HepG2 (cell line): ENCODE measurements at regions not wholly inside any gene's neighbourhood (a gene's known extent, or its start where the extent isn't known, plus 50 kb on each side); places are given as distances from the start of the nearest gene placed in this dataset.

Source experiments
- ATAC-seq: fragments of 200-7000 bp; cut with Tn5 transposase; 3 replicates; pipeline ENCODE4 v1.9.1; 2020; ENCODE audit warnings: mild to moderate bottlenecking, moderate library complexity
- BruUV-seq: library from RNA; stranded (reverse); fragments of 400-500 nt; replicated peaks from 2 replicates; lab custom pipeline; 2021; lab: Mats Ljungman, UMichigan
- CTCF ChIA-PET: fragments of 300-600 bp; formaldehyde crosslinking; extraction: SDS; loops from one replicate; lab custom pipeline; 2021; ENCODE audit warnings: low total read pairs, inconsistent platforms, low intra/inter-chr PET ratio; lab: Yijun Ruan, JAX
- POLR2A ChIA-PET: fragments of 350-600 bp; sonication (Branson Sonifier 250); formaldehyde crosslinking; loops from one replicate; lab custom pipeline; 2020; ENCODE audit warnings: antibody characterized with exemption, inconsistent platforms; lab: Yijun Ruan, JAX
- DNase-seq: peaks from one replicate; pipeline ENCODE4 v3.0.0-alpha.2; 2015; ENCODE audit warnings: low spot score
- FAIRE-seq: peaks from 3 replicates; lab custom pipeline; 2011; peaks lifted over from hg19 to GRCh38; lab: Jason Lieb, UNC
- H2AFZ ChIP-seq: one replicate; pipeline ENCODE4 v1.6.1; 2011; ENCODE audit warnings: low read length, inconsistent platforms
- H3K27ac ChIP-seq: fragments of 300-600 bp; 3 replicates; pipeline ENCODE4 v1.8.0; 2011; ENCODE audit warnings: mixed run types, mild to moderate bottlenecking, mixed read lengths, low read length, inconsistent platforms; ENCODE audit not compliant: insufficient read depth; ENCODE audit errors: extremely low read length
- H3K27me3 ChIP-seq, 2 experiments: fragments of 200-600 bp in 1 of 2; 2 replicates in 1 of 2; 3 replicates in 1 of 2; pipeline versions ENCODE4 v1.6.0 to v1.8.0; 2011; ENCODE audit warnings: low read length in 2 of 2, mild to moderate bottlenecking in 2 of 2, moderate library complexity in 2 of 2, inconsistent platforms in 1 of 2; ENCODE audit not compliant: insufficient read depth in 2 of 2, control insufficient read depth in 1 of 2
- H3K36me3 ChIP-seq, 2 experiments: fragments of 200-600 bp in 1 of 2; replicated peaks in 1 of 2; 2 replicates in 1 of 2; 3 replicates in 1 of 2; pipeline versions ENCODE4 v1.5.1 to v1.8.0; 2011; ENCODE audit warnings: low read length in 2 of 2, inconsistent platforms in 1 of 2; ENCODE audit not compliant: insufficient read depth in 2 of 2, control insufficient read depth in 1 of 2
- H3K4me1 ChIP-seq: 2 replicates; pipeline ENCODE4 v1.5.1; 2012; ENCODE audit warnings: low read length, inconsistent platforms; ENCODE audit not compliant: insufficient read depth
- H3K4me2 ChIP-seq: 2 replicates; pipeline ENCODE4 v1.6.0; 2011; ENCODE audit warnings: low read depth, low read length, inconsistent platforms
- H3K4me3 ChIP-seq, 3 experiments: fragments of 200-600 bp in 1 of 3; sonication (generic), shearing (Covaris generic) in 1 of 3; replicated peaks in 1 of 3; 2 replicates each; pipeline ENCODE4 v1.5.1; 2011 to 2016; ENCODE audit warnings: low read length in 3 of 3, inconsistent platforms in 2 of 3, low read depth in 2 of 3, mild to moderate bottlenecking in 2 of 3, control low read depth in 1 of 3, mixed read lengths in 1 of 3; ENCODE audit not compliant: insufficient read depth in 1 of 3
- H3K79me2 ChIP-seq: one replicate; pipeline ENCODE4 v1.6.1; 2011; ENCODE audit warnings: low read length, inconsistent platforms; ENCODE audit not compliant: insufficient read depth
- H3K9ac ChIP-seq: 2 replicates; pipeline ENCODE4 v1.6.0; 2011; ENCODE audit warnings: mild to moderate bottlenecking, low read depth, low read length, inconsistent platforms; ENCODE audit not compliant: insufficient read depth
- H3K9me3 ChIP-seq: 2 replicates; pipeline ENCODE4 v1.5.1; 2012; ENCODE audit warnings: mild to moderate bottlenecking, low read length
- H4K20me1 ChIP-seq: 2 replicates; pipeline ENCODE4 v1.6.0; 2011; ENCODE audit warnings: inconsistent platforms, mild to moderate bottlenecking, low read length, moderate library complexity; ENCODE audit not compliant: insufficient read depth
- AGO2 ChIP-seq: fragments of 200-400 bp; formaldehyde crosslinking; optimal IDR thresholded peaks from 2 replicates; pipeline ENCODE3; 2017; ENCODE audit warnings: mild to moderate bottlenecking, low read depth, low read length, moderate library complexity
- FOXC1 ChIP-seq: sonication (generic); formaldehyde crosslinking; IDR thresholded peaks from 2 replicates; pipeline ENCODE4 v1.8.0; 2022; ENCODE audit warnings: mild to moderate bottlenecking, missing genetic modification reagents, borderline replicate concordance
- KLF6 ChIP-seq: IDR thresholded peaks from 2 replicates; pipeline ENCODE4 v1.8.0; 2016; ENCODE audit warnings: missing biosample characterization, missing genetic modification reagents
- ZFP62 ChIP-seq: sonication (generic); formaldehyde crosslinking; IDR thresholded peaks from 2 replicates; pipeline ENCODE4 v1.4.0; 2020; ENCODE audit warnings: missing genetic modification reagents
- ZNF317 ChIP-seq: sonication (generic); formaldehyde crosslinking; IDR thresholded peaks from 2 replicates; pipeline ENCODE4 v1.5.0; 2020; ENCODE audit warnings: mild to moderate bottlenecking, missing genetic modification reagents
- ZNF546 ChIP-seq: sonication (generic); formaldehyde crosslinking; conservative IDR thresholded peaks from 2 replicates; pipeline ENCODE4 v1.8.1; 2023; ENCODE audit warnings: mild to moderate bottlenecking, missing genetic modification reagents
- ZSCAN12 ChIP-seq: sonication (generic); formaldehyde crosslinking; IDR thresholded peaks from 2 replicates; pipeline ENCODE4 v1.9.0; 2021; ENCODE audit warnings: mild to moderate bottlenecking, missing genetic modification reagents
- whole genome bisulfite sequencing: methylation state at CpG from one replicate; pipeline ENCODE4 v1.1.6; 2017; ENCODE audit warnings: low lambda C conversion rate; 5-methylcytosine and 5-hydroxymethylcytosine counted together
- in situ Hi-C: cut with HindIII; loops from 2 replicates; pipeline ENCODE4 v1.10.0; 2017; ENCODE audit warnings: low pct_unique_long_range_greater_than_20kb; ENCODE audit not compliant: extremely low pct_ligation_motif_present
- intact Hi-C: fragments of 100-400 bp; cut with micrococcal nuclease; formaldehyde crosslinking; loops from one replicate; pipeline ENCODE4 v1.10.0; 2022; ENCODE audit not compliant: unreplicated experiment

DNA sequence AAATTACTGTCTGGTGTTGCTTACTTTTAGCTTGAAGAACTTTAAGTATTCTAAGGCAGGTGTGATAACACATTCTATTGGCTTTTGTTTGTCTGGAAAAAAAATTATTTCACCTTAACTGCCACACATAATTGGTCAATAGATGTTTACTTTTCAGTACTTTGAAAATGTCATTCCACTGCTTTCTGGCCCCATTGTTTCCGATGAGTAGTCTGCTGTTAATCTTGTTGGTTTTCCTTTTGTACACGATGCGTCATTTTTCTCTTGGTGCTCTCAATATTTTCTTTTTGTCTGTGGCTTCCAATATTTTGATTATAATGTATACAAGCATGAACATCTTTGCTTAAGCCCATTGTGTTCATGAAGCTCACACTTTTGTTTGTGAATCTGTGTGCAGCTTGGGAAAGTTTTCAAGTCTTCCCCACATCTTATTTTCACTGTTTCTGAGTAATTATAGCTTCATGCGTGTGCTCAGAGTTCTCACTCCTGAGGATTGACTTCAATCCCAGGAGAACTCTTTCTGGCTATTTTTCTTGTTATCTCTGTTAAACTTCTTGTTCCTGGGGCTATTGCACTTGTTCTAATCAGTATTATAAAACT is 664.7 kb downstream of the IGSF11 start:
- ChIA-PET POLR2A (no interaction called here), CTCF (no interaction called here)
- no peak overlapping the region for H2AFZ ChIP-seq
- FAIRE-seq = no peak
- H3K36me3 ChIP-seq = no peaks in the 10 kb centered on the region
- no peaks in the 10 kb centered on the region for H3K79me2 ChIP-seq
- H3K9me3 ChIP-seq = peaks cover 45% of the 10 kb centered on the region
- DNase-seq = no peak
- WGBS = 55% methylated on average over 4 of the region's 4 CpGs
- intact Hi-C loops = no loop called here
- no peak overlapping the region for H3K27ac ChIP-seq
- no peaks in the 10 kb centered on the region; a peak in 1 of 5 replicates for H3K27me3 ChIP-seq
- H3K4me3 ChIP-seq = no peak overlapping the region
- in situ Hi-C loops = no loop called here
- ATAC-seq = no peak
- H3K4me1 ChIP-seq = no peaks in the 10 kb centered on the region
- BruUV-seq = no TSS peak
- peak; percentile 99 for TF ChIP-seq ZNF317
- no peak for TF ChIP-seq AGO2
- TF ChIP-seq, all 625 proteins: peak for 1
- H3K9ac ChIP-seq = no peak overlapping the region
- H3K4me2 ChIP-seq = no peak overlapping the region
- H4K20me1 ChIP-seq = no peaks in the 10 kb centered on the region

- ATAC-seq = no peak
- no peak for FAIRE-seq
- CTCF ChIA-PET = no interaction called here
- H3K4me2 ChIP-seq = no peak overlapping the region
- no peaks in the 10 kb centered on the region for H3K4me1 ChIP-seq
- H3K79me2 ChIP-seq = no peaks in the 10 kb centered on the region
- H3K27me3 ChIP-seq = no peaks in the 10 kb centered on the region
- POLR2A ChIA-PET = no interaction called here
- no peak for DNase-seq
- no peaks in the 10 kb centered on the region; the same call in 1 of the 2 replicates for H3K9me3 ChIP-seq
- in situ Hi-C loops = no loop called here
- H3K4me3 ChIP-seq = no peak overlapping the region
- 2% methylated on average over 2 of the region's 2 CpGs for WGBS
- no peak for TF ChIP-seq ZSCAN12 (CRISPR knock-in tag)
- TF ChIP-seq ZNF546 (CRISPR knock-in tag) = no peak
- TF ChIP-seq KLF6 (CRISPR knock-in tag) = no peak
- TF ChIP-seq FOXC1 = no peak
- no peak for TF ChIP-seq ZFP62 (CRISPR knock-in tag)
- H4K20me1 ChIP-seq = no peaks in the 10 kb centered on the region
- no TSS peak for BruUV-seq
- intact Hi-C loops = no loop called here
- no peak overlapping the region for H3K9ac ChIP-seq
- no peak overlapping the region for H3K27ac ChIP-seq
- H2AFZ ChIP-seq = no peak overlapping the region
- H3K36me3 ChIP-seq = no peaks in the 10 kb centered on the region
Measured at GRCh38 chr3:118380576-118380975, 654.1 kb downstream of the IGSF11 start.
